WI38 (cell line): ENCODE measurements at regions not wholly inside any gene's neighbourhood (a gene's known extent, or its start where the extent isn't known, plus 50 kb on each side); places are given as distances from the start of the nearest gene placed in this dataset.

Source experiments
- H3K4me3 ChIP-seq: 2 replicates; pipeline ENCODE4 v1.5.1; 2011; ENCODE audit warnings: low read depth, mild to moderate bottlenecking, control low read depth, low read length
- TF ChIP-seq, protein P1 (sequence below): IDR thresholded peaks from 2 replicates; pipeline ENCODE4 v1.5.1; 2012; ENCODE audit warnings: low read depth, mild to moderate bottlenecking, control low read depth, low read length

- H3K4me3 ChIP-seq: no peak overlapping the region
- TF ChIP-seq, protein P1, sequence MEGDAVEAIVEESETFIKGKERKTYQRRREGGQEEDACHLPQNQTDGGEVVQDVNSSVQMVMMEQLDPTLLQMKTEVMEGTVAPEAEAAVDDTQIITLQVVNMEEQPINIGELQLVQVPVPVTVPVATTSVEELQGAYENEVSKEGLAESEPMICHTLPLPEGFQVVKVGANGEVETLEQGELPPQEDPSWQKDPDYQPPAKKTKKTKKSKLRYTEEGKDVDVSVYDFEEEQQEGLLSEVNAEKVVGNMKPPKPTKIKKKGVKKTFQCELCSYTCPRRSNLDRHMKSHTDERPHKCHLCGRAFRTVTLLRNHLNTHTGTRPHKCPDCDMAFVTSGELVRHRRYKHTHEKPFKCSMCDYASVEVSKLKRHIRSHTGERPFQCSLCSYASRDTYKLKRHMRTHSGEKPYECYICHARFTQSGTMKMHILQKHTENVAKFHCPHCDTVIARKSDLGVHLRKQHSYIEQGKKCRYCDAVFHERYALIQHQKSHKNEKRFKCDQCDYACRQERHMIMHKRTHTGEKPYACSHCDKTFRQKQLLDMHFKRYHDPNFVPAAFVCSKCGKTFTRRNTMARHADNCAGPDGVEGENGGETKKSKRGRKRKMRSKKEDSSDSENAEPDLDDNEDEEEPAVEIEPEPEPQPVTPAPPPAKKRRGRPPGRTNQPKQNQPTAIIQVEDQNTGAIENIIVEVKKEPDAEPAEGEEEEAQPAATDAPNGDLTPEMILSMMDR: no peak
Measured at GRCh38 chr4:89371614-89372013, 64.0 kb upstream of the GPRIN3 start.

DNA sequence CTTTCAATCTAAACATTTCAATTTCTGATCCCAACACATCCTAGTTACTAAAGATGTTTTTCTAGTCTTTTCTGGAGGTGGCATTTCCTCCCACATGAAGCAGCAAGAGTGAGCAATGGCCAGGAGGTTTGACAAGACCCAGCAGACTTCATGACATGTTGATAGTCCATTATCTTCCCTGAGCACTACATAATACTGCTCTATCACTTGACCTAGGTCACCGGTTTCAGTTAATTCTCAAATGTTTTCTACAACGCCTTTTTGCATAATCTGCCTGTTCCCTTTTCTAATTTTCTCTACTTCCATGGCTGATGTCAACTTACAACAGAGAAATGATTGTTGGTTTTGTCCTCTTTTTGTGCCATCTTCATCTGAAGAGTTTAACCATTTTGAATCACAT is 62.0 kb upstream of the GPRIN3 start:
- H3K4me3 ChIP-seq: no peak overlapping the region
- TF ChIP-seq, protein P1: no peak

GRCh38 chr4:89368861-89369260 is 61.3 kb upstream of the GPRIN3 start:
- TF ChIP-seq, protein P1: no peak

GRCh38 chr4:89365776-89366175 is 58.2 kb upstream of the GPRIN3 start:
- H3K4me3 ChIP-seq: no peak overlapping the region
- TF ChIP-seq, protein P1: no peak

More at GRCh38 chr4:89368861-89369260, 61.3 kb upstream of the GPRIN3 start:
- no peak overlapping the region for H3K4me3 ChIP-seq

DNA sequence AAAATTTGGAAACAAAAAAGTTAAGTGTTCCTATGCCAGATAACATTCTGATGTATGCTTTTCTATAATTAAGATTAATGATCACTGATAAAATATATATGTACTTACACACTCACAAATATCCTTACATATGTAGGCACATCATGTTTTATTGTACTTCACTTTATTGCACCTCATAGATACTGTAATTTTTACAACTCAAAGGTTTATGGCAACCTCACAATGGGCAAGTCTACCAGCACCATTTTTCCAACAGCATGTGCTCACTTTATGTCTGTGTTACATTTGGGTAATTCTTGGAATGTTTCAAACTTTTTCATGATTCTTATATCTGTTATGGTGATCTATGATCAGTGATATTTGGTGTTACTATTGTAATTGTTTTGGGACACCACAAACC is 57.8 kb upstream of the GPRIN3 start:
- TF ChIP-seq, protein P1: no peak
- H3K4me3 ChIP-seq: no peak overlapping the region

- TF ChIP-seq, protein P1: no peak
- H3K4me3 ChIP-seq: no peak overlapping the region
Measured at GRCh38 chr4:89364541-89364940, 56.9 kb upstream of the GPRIN3 start.

DNA sequence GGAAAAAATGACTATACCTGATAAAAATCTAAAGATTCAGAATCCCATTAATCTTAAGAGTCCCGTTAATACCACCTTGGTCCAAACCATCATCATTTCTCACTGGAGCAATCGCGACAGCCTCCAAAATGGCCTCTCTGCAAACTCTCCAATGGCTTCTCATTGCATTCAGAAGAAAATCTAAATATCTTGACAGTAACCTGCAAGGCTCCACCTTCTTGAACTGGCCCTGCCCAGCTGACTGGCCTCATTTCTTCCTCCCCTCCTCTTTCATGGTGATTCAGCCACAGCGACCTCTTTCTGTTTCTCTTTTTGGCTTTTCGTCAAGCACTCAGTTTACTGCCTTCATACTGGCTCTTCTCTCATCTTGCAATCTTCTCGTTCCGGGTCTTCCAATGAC is 56.2 kb upstream of the GPRIN3 start:
- no peak overlapping the region for H3K4me3 ChIP-seq
- TF ChIP-seq, protein P1: no peak
